PC-3 (cell line): ENCODE measurements at regions not wholly inside any gene's neighbourhood (a gene's known extent, or its start where the extent isn't known, plus 50 kb on each side); places are given as distances from the start of the nearest gene placed in this dataset.

Source experiments
- EZH2 ChIP-seq: fragments of 300-600 bp; sonication (generic); IDR thresholded peaks from one replicate; pipeline ENCODE4 v1.6.1; 2017; ENCODE audit warnings: antibody characterized with exemption, mild to moderate bottlenecking, low read length; ENCODE audit not compliant: unreplicated experiment
- EZH2phosphoT487 ChIP-seq: fragments of 300-600 bp; sonication (generic); IDR thresholded peaks from 2 replicates; pipeline ENCODE4 v1.6.1; 2018; ENCODE audit warnings: mild to moderate bottlenecking, antibody characterized with exemption, low read length, borderline replicate concordance
- TF ChIP-seq, protein P1 (sequence below): fragments of 300-600 bp; sonication (generic); conservative IDR thresholded peaks from 2 replicates; pipeline ENCODE4 v1.5.1; 2017; ENCODE audit warnings: antibody characterized with exemption, low read depth, mild to moderate bottlenecking, low read length

DNA sequence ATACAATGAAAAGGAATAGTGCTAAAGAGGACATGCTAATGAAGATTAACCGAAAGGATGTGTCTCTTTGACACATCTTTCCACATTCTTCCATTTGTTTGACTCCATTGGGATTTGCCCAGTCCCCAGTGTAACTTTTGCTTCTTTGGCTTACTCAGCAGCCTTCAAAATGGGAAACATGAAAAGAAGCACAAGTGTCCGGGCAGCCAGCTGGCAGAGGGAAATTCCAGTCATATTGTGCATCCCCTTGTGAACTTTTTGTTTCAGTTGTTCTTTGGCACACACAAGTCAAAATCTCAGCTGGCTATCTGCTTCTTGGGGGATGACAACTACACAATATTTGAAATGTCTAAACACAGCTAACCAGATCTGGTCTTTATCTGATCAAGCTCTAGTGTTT lies 157.4 kb downstream of the OGFRL1 start:
- TF ChIP-seq, protein P1, sequence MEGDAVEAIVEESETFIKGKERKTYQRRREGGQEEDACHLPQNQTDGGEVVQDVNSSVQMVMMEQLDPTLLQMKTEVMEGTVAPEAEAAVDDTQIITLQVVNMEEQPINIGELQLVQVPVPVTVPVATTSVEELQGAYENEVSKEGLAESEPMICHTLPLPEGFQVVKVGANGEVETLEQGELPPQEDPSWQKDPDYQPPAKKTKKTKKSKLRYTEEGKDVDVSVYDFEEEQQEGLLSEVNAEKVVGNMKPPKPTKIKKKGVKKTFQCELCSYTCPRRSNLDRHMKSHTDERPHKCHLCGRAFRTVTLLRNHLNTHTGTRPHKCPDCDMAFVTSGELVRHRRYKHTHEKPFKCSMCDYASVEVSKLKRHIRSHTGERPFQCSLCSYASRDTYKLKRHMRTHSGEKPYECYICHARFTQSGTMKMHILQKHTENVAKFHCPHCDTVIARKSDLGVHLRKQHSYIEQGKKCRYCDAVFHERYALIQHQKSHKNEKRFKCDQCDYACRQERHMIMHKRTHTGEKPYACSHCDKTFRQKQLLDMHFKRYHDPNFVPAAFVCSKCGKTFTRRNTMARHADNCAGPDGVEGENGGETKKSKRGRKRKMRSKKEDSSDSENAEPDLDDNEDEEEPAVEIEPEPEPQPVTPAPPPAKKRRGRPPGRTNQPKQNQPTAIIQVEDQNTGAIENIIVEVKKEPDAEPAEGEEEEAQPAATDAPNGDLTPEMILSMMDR, result no peak
- TF ChIP-seq EZH2, result no peak
- TF ChIP-seq EZH2phosphoT487, result no peak
